DND-41 (cell line): ENCODE measurements at regions not wholly inside any gene's neighbourhood (a gene's known extent, or its start where the extent isn't known, plus 50 kb on each side); places are given as distances from the start of the nearest gene placed in this dataset.

Source experiments
- ATAC-seq: fragments of 200-7000 bp; cut with Tn5 transposase; 3 replicates; pipeline ENCODE4 v1.9.1; 2021; ENCODE audit warnings: low read depth; ENCODE audit not compliant: insufficient read depth
- DNase-seq: peaks from one replicate; pipeline ENCODE4 v3.0.0-alpha.2; 2020
- H2AFZ ChIP-seq: 2 replicates; pipeline ENCODE4 v1.6.0; 2012; ENCODE audit warnings: low read depth, low read length
- H3K27ac ChIP-seq: 2 replicates; pipeline ENCODE4 v1.5.1; 2012; ENCODE audit warnings: low read length, inconsistent platforms
- H3K27me3 ChIP-seq: fragments of 200-600 bp; sonication (generic); 2 replicates; pipeline ENCODE4 v1.6.0; 2012; ENCODE audit warnings: low read length, mild to moderate bottlenecking, inconsistent platforms; ENCODE audit not compliant: insufficient read depth, poor library complexity
- H3K36me3 ChIP-seq: 2 replicates; pipeline ENCODE4 v1.5.1; 2012; ENCODE audit warnings: low read length, inconsistent platforms; ENCODE audit not compliant: insufficient read depth
- H3K4me1 ChIP-seq: 2 replicates; pipeline ENCODE4 v1.5.1; 2012; ENCODE audit warnings: mild to moderate bottlenecking, low read length; ENCODE audit not compliant: insufficient read depth
- H3K4me2 ChIP-seq: 2 replicates; pipeline ENCODE4 v1.6.0; 2012; ENCODE audit warnings: mild to moderate bottlenecking, moderate library complexity, low read length, inconsistent platforms; ENCODE audit not compliant: insufficient read depth
- H3K4me3 ChIP-seq, 2 experiments: fragments of 200-600 bp in 1 of 2; shearing (Covaris generic) in 1 of 2; 2 replicates each; pipeline ENCODE4 v1.5.1; 2012 to 2016; ENCODE audit warnings: inconsistent platforms in 2 of 2, low read length in 2 of 2, mild to moderate bottlenecking in 2 of 2, low read depth in 1 of 2, moderate library complexity in 1 of 2
- H3K79me2 ChIP-seq: 2 replicates; pipeline ENCODE4 v1.6.0; 2012; ENCODE audit warnings: low read length, inconsistent platforms; ENCODE audit not compliant: insufficient read depth
- H3K9ac ChIP-seq: 2 replicates; pipeline ENCODE4 v1.6.0; 2012; ENCODE audit warnings: low read depth, mild to moderate bottlenecking, inconsistent platforms, low read length, moderate library complexity
- H3K9me3 ChIP-seq: 2 replicates; pipeline ENCODE4 v1.5.1; 2012; ENCODE audit warnings: low read length, moderate library complexity, mild to moderate bottlenecking, inconsistent platforms; ENCODE audit not compliant: insufficient read depth, severe bottlenecking
- H4K20me1 ChIP-seq: 2 replicates; pipeline ENCODE4 v1.6.0; 2012; ENCODE audit warnings: low read length; ENCODE audit not compliant: insufficient read depth
- EZH2 ChIP-seq: IDR thresholded peaks from 3 replicates; pipeline ENCODE4 v1.6.1; 2012; ENCODE audit warnings: borderline replicate concordance, low read depth, mild to moderate bottlenecking, moderate library complexity, low read length, inconsistent platforms; ENCODE audit not compliant: severe bottlenecking
- TF ChIP-seq, protein P1 (sequence below): IDR thresholded peaks from 2 replicates; pipeline ENCODE4 v1.5.1; 2012; ENCODE audit warnings: borderline replicate concordance, low read length, moderate library complexity, mild to moderate bottlenecking; ENCODE audit not compliant: poor library complexity, severe bottlenecking; ENCODE audit errors: extremely low read depth

DNA sequence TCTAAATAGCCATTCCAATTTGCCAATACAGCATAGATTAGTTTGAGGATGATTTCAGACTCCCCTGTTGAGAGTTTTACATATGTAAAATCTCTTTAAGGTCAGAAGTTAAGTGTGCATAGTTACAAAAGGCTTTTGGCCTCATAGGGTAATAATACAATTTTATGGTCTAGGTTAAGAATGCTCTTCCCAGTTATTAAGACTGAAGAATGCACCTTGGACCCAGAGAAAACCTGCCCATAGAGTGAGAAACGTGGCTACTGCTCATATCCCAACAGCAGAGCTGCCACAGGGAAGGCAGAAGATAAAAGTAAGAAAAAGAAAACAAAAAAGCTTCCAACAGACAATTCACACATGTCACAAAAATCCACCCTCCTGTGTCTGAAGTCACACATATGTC, 255.9 kb downstream of the LMO4 start:
- no peaks in the 10 kb centered on the region for H3K4me1 ChIP-seq
- H2AFZ ChIP-seq, result no peak overlapping the region
- DNase-seq (no peak), ATAC-seq (no peak)
- H3K4me3 ChIP-seq, result no peak overlapping the region
- H3K79me2 ChIP-seq, result no peaks in the 10 kb centered on the region
- no peaks in the 10 kb centered on the region; the same call in 1 of the 2 replicates for H4K20me1 ChIP-seq
- H3K9me3 ChIP-seq, result no peaks in the 10 kb centered on the region
- no peak overlapping the region for H3K9ac ChIP-seq
- H3K27ac ChIP-seq, result no peak overlapping the region
- no peak overlapping the region for H3K4me2 ChIP-seq
- H3K36me3 ChIP-seq, result no peaks in the 10 kb centered on the region
- TF ChIP-seq, protein P1, sequence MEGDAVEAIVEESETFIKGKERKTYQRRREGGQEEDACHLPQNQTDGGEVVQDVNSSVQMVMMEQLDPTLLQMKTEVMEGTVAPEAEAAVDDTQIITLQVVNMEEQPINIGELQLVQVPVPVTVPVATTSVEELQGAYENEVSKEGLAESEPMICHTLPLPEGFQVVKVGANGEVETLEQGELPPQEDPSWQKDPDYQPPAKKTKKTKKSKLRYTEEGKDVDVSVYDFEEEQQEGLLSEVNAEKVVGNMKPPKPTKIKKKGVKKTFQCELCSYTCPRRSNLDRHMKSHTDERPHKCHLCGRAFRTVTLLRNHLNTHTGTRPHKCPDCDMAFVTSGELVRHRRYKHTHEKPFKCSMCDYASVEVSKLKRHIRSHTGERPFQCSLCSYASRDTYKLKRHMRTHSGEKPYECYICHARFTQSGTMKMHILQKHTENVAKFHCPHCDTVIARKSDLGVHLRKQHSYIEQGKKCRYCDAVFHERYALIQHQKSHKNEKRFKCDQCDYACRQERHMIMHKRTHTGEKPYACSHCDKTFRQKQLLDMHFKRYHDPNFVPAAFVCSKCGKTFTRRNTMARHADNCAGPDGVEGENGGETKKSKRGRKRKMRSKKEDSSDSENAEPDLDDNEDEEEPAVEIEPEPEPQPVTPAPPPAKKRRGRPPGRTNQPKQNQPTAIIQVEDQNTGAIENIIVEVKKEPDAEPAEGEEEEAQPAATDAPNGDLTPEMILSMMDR, result no peak
- no peak for TF ChIP-seq EZH2
- H3K27me3 ChIP-seq, result no peaks in the 10 kb centered on the region

DNA sequence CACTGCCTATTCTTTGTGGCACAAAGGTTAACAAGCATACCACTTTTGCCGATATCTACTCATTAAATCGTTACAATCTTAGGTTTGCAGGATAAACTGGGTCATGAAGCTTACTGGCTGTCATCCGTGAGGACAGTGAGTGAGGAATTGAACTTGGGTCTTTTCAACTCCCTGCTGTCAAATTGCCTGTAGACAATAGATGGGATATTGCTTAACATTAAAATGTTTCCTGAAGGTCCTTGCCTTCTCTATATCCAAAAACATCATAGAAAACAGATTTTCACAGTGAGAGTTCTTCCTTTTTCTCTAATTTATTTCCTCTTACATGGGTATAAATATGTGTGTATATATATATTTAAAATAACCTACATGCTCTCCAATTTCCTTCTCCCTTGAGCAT, 257.8 kb downstream of the LMO4 start:
- TF ChIP-seq, protein P1, result no peak
- no peak for TF ChIP-seq EZH2
- Histone ChIP-seq H4K20me1 (no peaks in the 10 kb centered on the region; the same call in 1 of the 2 replicates), H3K4me2 (no peak overlapping the region), H2AFZ (no peak overlapping the region), H3K9me3 (no peaks in the 10 kb centered on the region), H3K4me3 (no peak overlapping the region), H3K27me3 (no peaks in the 10 kb centered on the region), H3K36me3 (no peaks in the 10 kb centered on the region), H3K9ac (no peak overlapping the region), H3K4me1 (no peaks in the 10 kb centered on the region), H3K79me2 (no peaks in the 10 kb centered on the region), H3K27ac (no peak overlapping the region)
- ATAC-seq, result no peak
- DNase-seq, result no peak

DNA sequence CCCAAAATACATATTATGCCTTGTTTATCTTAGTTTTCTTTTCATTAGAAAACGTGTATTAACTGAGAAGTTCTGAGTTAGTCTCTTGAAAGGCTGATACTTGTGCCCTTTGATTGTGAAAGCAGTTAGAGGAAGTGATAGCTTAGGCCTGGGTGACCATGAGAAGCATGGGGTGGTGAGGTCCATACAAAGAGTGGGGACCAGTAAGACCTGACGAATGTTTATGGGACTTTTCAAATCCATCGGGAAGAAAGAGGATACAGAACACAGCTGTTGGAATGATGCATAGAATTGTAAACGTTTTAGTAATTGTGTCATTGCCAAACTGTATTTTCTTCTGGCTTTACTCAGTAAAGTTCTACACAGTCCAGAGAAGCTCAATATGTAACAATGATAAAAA, 259.8 kb downstream of the LMO4 start:
- H3K27ac ChIP-seq, result no peak overlapping the region
- no peak overlapping the region for H3K4me2 ChIP-seq
- no peaks in the 10 kb centered on the region for H3K79me2 ChIP-seq
- DNase-seq (no peak), ATAC-seq (no peak)
- TF ChIP-seq, protein P1, result no peak
- no peak for TF ChIP-seq EZH2
- no peak overlapping the region for H3K4me3 ChIP-seq
- H3K27me3 ChIP-seq, result no peaks in the 10 kb centered on the region
- no peaks in the 10 kb centered on the region for H3K36me3 ChIP-seq
- no peaks in the 10 kb centered on the region for H3K4me1 ChIP-seq
- H4K20me1 ChIP-seq, result no peaks in the 10 kb centered on the region; the same call in 1 of the 2 replicates
- H2AFZ ChIP-seq, result no peak overlapping the region
- H3K9me3 ChIP-seq, result no peaks in the 10 kb centered on the region
- H3K9ac ChIP-seq, result no peak overlapping the region

DNA sequence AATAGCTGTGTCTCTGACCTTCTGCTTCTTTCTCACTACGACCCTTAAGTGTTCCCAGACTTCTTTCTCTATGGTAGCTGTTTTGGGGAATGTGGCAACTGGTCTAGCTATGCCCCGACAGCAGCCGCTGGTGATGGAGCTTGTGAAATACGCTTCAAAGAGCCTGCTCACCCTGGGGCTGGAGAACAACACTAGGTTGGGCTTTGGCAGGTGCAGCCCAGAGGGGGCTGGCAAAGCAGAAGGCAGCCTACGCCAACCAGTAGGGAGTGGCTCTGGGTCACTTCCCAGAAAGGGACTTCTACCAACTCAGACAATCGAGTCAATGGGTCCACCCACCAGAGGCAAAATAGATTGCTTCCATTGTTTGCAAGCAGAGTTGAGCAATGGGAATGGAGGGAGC, 262.8 kb downstream of the LMO4 start:
- TF ChIP-seq EZH2, result no peak
- TF ChIP-seq, protein P1, result no peak
- no peaks in the 10 kb centered on the region for H4K20me1 ChIP-seq
- DNase-seq (no peak), ATAC-seq (no peak)
- H2AFZ ChIP-seq, result no peak overlapping the region
- no peaks in the 10 kb centered on the region for H3K4me1 ChIP-seq
- H3K79me2 ChIP-seq, result no peaks in the 10 kb centered on the region
- no peak overlapping the region for H3K27ac ChIP-seq
- no peaks in the 10 kb centered on the region for H3K9me3 ChIP-seq
- no peak overlapping the region for H3K4me3 ChIP-seq
- H3K36me3 ChIP-seq, result no peaks in the 10 kb centered on the region
- no peak overlapping the region for H3K9ac ChIP-seq
- no peak overlapping the region for H3K4me2 ChIP-seq
- no peaks in the 10 kb centered on the region for H3K27me3 ChIP-seq
